Tibial nerve (tissue), 4 donors: ENCODE measurements at regions not wholly inside any gene's neighbourhood (a gene's known extent, or its start where the extent isn't known, plus 50 kb on each side); places are given as distances from the start of the nearest gene placed in this dataset.

Experiments used
- CTCF ChIP-seq, 5 experiments: fragments of 200-600 bp in 3 of 5; fragments of 450-650 bp in 2 of 5; sonication (generic) in 3 of 5; IDR thresholded peaks; one replicate each; pipeline ENCODE4 v1.5.1; 2016 to 2019; ENCODE audit warnings: antibody characterized with exemption in 5 of 5, mild to moderate bottlenecking in 3 of 5, moderate library complexity in 2 of 5
- EP300 ChIP-seq, 2 donors: sonication (generic); formaldehyde crosslinking; IDR thresholded peaks; one replicate each; pipeline ENCODE4 v1.6.1; 2017; ENCODE audit warnings: antibody characterized with exemption in 2 of 2, mild to moderate bottlenecking in 1 of 2
- POLR2A ChIP-seq, 2 donors: fragments of 450-650 bp; IDR thresholded peaks; one replicate each; pipeline ENCODE4 v1.6.1; 2017; ENCODE audit warnings: antibody characterized with exemption in 2 of 2, mild to moderate bottlenecking in 2 of 2, moderate library complexity in 2 of 2

DNA sequence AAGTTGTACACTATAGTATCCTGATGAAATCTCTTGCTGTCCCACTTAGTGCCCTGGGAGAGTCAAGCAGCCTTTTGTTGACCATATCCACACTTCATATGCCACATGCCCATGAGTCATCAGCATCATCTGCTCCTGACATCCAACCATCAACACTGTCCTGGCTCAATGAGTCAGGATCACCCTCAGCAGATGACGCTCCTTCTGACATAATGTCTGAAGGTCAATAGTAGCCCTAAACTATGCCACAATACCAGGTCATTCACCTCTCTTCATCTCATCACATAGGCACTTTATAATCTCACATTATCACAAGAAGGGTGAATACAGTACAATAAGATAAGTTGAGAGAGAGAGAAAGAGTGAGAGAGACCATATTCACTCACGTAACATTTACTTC is 369.0 kb upstream of the FAR2 start:
- no peak for TF ChIP-seq CTCF (IDR thresholded peaks at IDR 0.05)
- no peak for TF ChIP-seq POLR2A (IDR thresholded peaks at IDR 0.05)
- TF ChIP-seq EP300 (IDR thresholded peaks at IDR 0.05): no peak
